ENCODE measurements at regions not wholly inside any gene's neighbourhood (a gene's known extent, or its start where the extent isn't known, plus 50 kb on each side); places are given as distances from the start of the nearest gene placed in this dataset.

- in situ Hi-C loops (cut with MboI; ENCODE audit: low pct_unique_long_range_greater_than_20kb, low sequenced_read_pairs, unreplicated experiment), result no loop called here
- DNase-seq (ENCODE audit: low spot score), result no peak
- no peak for TF ChIP-seq CTCF (IDR thresholded peaks at IDR 0.05; ENCODE audit: extremely low read depth, insufficient read depth, missing control alignments)
Measured at GRCh38 chr2:209189893-209190292, 234.0 kb upstream of the MAP2 start.

- in situ Hi-C loops (cut with MboI; ENCODE audit: low pct_unique_long_range_greater_than_20kb, low sequenced_read_pairs, unreplicated experiment), result no loop called here
- DNase-seq (ENCODE audit: low spot score), result no peak
- TF ChIP-seq CTCF (IDR thresholded peaks at IDR 0.05; ENCODE audit: extremely low read depth, insufficient read depth, missing control alignments), result no peak
Measured at GRCh38 chr2:209191139-209191538, 232.7 kb upstream of the MAP2 start.

- TF ChIP-seq CTCF (IDR thresholded peaks at IDR 0.05; ENCODE audit: extremely low read depth, insufficient read depth, missing control alignments), result no peak
- in situ Hi-C loops (cut with MboI; ENCODE audit: low pct_unique_long_range_greater_than_20kb, low sequenced_read_pairs, unreplicated experiment), result no loop called here
- no peak for DNase-seq (ENCODE audit: low spot score)
Measured at GRCh38 chr2:209194717-209195116, 229.1 kb upstream of the MAP2 start.

GRCh38 chr2:209208211-209208610 is 215.6 kb upstream of the MAP2 start:
- peak; percentile 23 for DNase-seq (ENCODE audit: low spot score)
- in situ Hi-C loops (cut with MboI; ENCODE audit: low pct_unique_long_range_greater_than_20kb, low sequenced_read_pairs, unreplicated experiment), result no loop called here

GRCh38 chr2:209209943-209210342 is 213.9 kb upstream of the MAP2 start:
- no peak for TF ChIP-seq CTCF (IDR thresholded peaks at IDR 0.05; ENCODE audit: extremely low read depth, insufficient read depth, missing control alignments)
- in situ Hi-C loops (cut with MboI; ENCODE audit: low pct_unique_long_range_greater_than_20kb, low sequenced_read_pairs, unreplicated experiment), result no loop called here
- no peak for DNase-seq (ENCODE audit: low spot score)

More at GRCh38 chr2:209208211-209208610, 215.6 kb upstream of the MAP2 start:
- peak; percentile 62 for TF ChIP-seq CTCF (IDR thresholded peaks at IDR 0.05; ENCODE audit: extremely low read depth, insufficient read depth, missing control alignments)

GRCh38 chr2:209230560-209230959 is 193.3 kb upstream of the MAP2 start:
- in situ Hi-C loops (cut with MboI; ENCODE audit: low pct_unique_long_range_greater_than_20kb, low sequenced_read_pairs, unreplicated experiment), result no loop called here
- no peak for DNase-seq (ENCODE audit: low spot score)
- no peak for TF ChIP-seq CTCF (IDR thresholded peaks at IDR 0.05; ENCODE audit: extremely low read depth, insufficient read depth, missing control alignments)

GRCh38 chr2:209236377-209236776 is 187.5 kb upstream of the MAP2 start:
- in situ Hi-C loops (cut with MboI; ENCODE audit: low pct_unique_long_range_greater_than_20kb, low sequenced_read_pairs, unreplicated experiment), result no loop called here
- DNase-seq (ENCODE audit: low spot score), result no peak
- TF ChIP-seq CTCF (IDR thresholded peaks at IDR 0.05; ENCODE audit: extremely low read depth, insufficient read depth, missing control alignments), result no peak

Measured in GM13977 (cell line).